GM21526 (cell line): ENCODE measurements at regions not wholly inside any gene's neighbourhood (a gene's known extent, or its start where the extent isn't known, plus 50 kb on each side); places are given as distances from the start of the nearest gene placed in this dataset.
"Not testable (repeated sequence)": the region's sequence is repeated elsewhere in the genome, so short reads cannot be mapped to it uniquely, and the experiment has no call there.

Experiments
- ATAC-seq: cut with Tn5 transposase; IDR thresholded peaks from one replicate; pipeline ENCODE4 v1.9.1; 2021; ENCODE audit warnings: moderate library complexity; ENCODE audit not compliant: unreplicated experiment, low FRiP score

DNA sequence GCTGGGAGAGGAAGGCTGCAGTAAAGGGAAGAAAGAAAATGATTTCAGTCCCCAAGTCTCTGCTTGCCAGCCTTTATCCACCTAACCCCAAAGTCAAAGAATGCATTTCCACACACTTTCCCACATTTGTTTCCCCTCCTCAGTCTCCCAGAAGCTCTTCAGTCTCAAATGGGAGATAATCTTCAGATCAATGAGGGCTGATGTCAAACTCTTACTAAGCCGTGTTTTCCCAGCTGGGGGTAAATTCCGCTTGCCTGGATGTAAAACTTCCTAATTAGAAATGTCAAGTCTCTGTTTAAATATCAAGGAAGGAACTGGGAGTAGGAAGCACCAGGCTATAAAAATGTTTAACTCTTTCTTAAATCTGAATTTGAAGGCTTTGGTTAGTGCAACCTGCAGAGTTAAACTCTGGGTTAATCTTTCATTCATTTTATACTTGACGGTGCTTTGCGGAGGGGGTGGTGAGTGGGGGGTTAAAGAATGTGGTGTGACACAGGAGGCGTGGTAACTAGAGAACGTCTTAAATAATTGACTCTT, 601.4 kb upstream of the ACTRT1 start:
- no peak for ATAC-seq

GRCh38 chrX:128650326-128650725, 598.1 kb upstream of the ACTRT1 start:
- no peak for ATAC-seq

DNA sequence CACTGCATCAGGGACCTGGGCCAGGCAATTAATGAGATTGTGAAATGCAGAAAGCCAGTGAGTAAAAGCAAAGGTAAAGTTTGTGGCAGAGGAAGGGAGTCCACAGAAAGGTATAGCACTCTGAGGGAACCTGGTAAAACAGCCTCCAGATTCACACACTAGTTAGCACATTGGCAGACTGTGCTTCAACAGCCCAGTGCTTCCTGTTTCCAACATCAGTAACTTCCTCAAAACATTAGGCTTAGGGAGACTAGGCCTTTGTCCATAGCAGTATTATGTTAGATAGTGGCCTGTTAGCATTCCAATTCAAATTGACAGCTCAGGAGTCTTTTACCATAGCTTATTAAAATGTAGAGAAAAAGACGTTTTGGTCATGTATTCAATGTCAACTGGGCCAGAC, 582.6 kb upstream of the ACTRT1 start:
- ATAC-seq, result no peak

DNA sequence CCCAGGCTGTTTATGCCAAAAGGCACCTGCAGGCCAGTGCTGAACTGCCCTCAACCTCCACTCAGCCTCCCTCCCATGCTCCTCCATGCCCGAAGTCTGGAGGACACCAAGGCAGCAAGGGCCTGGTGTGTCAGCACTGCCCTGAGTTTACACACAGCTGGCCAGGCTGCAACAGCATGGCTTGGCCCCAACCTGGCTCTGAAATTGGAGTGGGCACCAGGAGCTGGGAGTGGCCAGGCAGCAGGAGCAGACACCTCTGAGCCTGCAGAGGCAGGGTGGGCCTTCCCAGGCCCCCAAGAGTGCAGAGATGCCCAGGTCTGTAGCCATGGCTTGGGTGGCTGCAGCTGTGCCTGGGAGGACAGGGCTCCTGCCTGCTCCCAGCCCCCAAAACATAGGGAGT, 571.2 kb upstream of the ACTRT1 start:
- ATAC-seq, result no peak

DNA sequence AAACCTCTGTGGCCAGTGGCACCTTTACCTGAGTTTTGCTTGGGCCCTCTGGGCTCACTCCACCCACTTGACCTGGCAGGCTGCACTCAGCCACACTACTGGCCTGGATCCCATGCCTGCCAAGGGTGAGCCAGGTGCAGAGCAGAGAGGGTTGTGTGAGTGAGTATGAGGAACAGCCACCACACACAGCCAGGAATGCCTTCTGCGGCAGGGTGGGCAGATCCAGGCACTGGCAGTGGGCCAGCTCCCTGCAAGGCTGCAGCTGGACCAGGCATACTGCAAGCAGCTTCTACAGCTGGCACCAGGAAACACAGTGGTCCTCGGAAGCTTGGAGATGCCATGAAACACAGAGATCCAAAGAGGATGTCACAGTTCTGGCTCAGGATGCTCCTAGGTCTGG, 570.1 kb upstream of the ACTRT1 start:
- no peak for ATAC-seq

DNA sequence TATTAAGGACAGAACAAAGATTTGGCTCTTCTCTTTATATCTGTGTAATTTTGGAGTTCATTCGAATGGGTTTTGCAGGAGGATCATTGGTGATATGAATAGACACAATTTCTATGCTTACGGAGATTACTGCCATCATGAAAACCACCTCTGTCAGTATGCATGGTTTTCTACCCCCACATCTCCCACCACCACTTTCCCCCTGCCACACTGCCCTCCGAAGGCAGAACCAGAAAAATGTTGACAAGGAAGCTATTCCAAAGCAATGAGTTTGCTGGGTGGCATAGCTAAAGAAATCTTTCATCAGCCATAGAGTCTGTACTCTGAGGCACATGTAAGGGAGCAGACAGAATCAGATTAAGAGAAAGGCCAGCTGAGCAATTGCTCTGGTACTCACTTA, 567.3 kb upstream of the ACTRT1 start:
- ATAC-seq, result no peak

DNA sequence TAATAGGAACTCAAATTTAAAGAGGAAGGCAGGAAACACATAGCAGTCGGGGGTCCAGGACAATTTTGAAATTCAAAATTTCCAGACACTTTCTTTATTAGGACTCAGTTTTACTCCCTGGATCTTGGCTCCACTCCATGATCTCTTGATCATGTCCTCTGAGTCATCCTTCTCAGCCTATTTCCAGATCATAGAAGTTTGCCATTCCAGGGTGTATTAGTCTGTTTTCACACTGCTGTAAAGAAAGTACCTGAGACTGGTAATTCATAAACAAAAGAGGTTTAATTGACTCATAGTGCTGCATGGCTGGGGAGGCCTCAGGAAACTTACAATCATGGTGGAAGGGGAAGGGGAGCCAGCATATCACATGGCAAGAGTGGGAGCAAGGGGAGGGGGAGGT, 564.7 kb upstream of the ACTRT1 start:
- no peak for ATAC-seq

- not testable (repeated sequence) for ATAC-seq
Observed at GRCh38 chrX:128606817-128607216, 554.6 kb upstream of the ACTRT1 start.

- not testable (repeated sequence) for ATAC-seq
Observed at GRCh38 chrX:128606357-128606756, 554.2 kb upstream of the ACTRT1 start.

DNA sequence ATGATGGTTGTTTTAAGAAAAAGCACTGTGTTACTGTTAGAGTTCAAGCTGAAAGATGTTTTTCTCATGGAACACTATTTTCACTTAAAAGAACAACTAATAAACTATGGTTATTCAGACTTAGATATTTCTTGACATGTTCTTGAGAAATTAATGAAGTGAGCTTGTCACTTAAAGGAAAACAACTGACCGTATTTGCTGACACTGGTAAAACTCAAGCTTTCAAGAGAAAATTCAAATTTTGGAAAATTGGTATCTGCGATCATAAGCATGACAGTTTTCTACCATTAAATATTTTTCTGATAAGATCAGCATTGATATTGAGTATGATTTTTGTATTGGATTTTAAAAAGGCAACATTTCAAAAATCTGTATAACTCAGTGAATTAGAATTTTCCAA, 549.5 kb upstream of the ACTRT1 start:
- no peak for ATAC-seq

DNA sequence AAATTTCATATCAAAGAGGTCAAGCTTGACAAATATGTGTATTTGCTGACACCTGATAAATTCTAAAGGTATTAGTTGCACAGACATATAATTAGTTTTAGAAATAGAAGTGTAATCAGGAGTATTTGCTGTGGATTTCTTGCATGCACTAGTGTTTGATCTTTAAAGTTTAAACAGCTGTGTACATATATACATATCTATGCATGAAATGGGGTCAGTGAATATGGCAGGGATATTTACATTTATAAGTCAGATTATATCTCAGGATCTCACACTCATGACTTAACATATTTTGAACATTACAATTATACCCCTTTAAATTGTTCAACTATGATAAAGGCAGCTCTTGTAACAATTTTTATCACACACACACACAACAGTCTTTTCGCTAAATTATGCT, 547.4 kb upstream of the ACTRT1 start:
- ATAC-seq, result no peak

DNA sequence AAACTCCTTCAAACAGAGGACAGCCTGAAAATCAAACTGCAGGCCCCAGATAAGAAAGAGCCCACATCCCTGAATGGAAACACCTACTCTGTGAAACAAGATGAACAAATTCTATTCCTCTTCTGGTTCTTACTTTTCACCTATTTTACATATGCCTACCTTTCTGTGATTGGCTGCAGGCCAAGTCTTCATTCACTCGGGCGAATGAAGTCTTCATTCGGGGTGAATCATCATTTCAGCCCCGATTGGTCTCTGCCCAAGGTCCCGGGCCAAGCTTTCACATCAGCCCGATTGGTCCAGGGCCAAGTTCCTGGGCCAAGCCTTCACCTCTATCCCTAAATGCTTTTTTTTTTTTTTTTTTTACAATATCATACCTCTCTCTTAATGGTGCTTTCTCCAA, 529.8 kb upstream of the ACTRT1 start:
- ATAC-seq, result no peak

GRCh38 chrX:128581615-128582014, 529.4 kb upstream of the ACTRT1 start:
- no peak for ATAC-seq

DNA sequence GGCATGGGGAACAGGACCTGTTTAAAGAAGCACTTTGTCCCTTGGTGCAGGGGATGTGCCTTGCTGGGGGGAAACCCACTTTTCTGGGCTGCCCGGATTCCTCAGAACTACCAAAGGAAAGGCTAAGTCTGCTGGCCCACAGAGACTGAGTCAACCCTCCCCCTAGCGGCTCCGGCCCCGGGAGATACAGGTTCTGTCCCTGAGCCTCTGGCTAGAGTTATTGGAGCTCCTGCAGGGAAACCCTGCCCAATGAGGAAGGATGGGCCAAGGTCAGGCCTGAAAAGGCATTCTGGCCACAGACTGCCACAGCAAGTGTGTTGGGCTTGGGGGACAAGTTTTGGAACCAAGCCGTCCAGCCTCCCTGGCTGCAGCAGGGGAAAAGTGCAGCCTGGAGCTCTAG, 490.9 kb upstream of the ACTRT1 start:
- no peak for ATAC-seq

DNA sequence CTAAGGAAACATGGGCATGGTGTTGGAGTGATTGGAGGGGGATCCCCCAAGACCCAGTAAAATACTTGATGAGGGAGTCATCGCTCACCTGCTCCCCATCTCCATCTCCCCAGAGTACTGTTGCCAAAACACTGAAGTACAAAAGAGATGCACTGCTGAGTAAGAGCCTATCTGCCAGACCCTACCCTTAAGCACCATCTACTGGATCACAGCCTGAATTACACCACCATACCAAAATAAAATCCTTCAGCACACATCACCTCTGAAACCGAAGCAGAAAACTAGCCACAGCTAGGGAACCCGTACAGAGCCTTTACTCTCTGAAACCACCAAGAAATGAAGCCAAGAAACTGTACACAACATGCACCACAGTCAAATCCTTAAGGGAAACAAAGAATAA, 466.3 kb upstream of the ACTRT1 start:
- peak; percentile 74 for ATAC-seq

- ATAC-seq, result no peak
Observed at GRCh38 chrX:128517691-128518090, 465.5 kb upstream of the ACTRT1 start.

DNA sequence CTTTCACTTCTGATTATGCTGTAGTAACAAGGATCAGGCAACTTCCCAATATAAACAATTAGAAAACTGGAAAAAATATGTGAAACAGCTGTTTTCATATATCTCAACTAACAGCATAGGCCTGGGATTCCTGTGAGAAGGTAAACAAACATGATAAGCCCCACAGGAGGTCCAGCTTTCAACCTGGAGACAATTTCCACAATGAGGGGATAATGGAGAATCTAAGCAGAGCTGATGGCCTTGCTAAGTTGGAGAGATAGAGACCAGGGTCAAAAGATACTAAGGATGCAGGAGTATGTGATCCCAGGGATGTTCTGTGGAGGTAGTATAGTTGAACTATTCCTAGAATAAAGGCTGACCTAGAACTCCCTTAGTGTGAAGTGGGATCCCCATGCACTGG, 452.3 kb upstream of the ACTRT1 start:
- no peak for ATAC-seq

DNA sequence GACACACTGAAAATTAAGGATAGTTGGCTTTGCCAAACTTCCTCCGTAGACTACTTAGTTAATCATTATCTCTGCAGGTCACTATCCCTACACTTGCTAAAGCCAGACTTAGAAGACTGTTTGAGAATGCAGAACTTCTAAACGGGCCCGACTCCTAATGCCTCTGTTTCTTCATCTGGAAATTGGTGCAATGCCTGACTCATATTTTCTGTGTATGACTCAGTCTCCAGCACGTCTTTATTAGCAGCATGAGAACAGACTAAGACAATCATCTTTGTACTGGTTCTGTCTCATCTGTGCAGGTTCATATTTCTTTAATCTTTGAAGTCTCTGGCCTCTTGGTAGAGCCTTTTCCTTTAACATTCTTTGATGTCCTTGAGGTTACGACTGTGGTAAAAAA, 411.9 kb upstream of the ACTRT1 start:
- no peak for ATAC-seq

- ATAC-seq, result no peak
Observed at GRCh38 chrX:128460835-128461234, 408.6 kb upstream of the ACTRT1 start.

DNA sequence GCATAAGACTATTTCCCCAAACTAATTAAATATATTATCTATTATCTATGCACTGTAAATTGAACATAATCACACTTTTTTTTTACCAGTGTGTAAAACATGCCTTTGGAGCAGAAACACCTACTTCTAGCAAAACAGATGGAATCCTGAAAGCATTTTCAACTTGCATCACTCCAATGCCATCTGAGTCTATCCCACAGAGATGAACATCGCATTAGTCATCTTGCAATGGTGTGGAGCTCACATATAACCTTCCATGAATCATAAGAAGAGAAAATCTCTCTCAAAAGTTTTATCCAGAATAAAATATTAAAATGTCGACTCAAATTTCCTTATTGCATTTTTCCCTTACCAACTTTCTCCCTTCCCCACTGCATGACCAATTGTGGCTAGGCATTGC, 406.7 kb upstream of the ACTRT1 start:
- ATAC-seq, result no peak

DNA sequence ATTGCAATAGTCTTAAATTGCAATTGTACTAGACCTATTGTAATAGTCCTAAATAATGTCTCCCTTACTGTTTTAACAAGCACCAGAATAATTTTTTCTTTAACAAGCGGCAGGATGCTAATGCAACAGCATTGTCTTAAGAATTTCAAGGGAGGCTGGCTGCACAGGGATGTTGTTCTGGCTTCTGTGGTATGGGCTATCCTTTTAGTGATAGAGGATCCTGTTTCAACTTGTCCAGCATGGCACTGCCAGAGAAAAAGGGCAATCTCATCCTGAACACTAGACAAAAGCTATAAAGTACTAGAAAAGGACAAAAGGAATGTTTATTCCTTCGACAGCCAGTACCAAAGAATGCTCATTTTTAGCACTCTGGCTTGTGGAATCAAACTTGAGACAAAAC, 405.5 kb upstream of the ACTRT1 start:
- no peak for ATAC-seq

- ATAC-seq, result no peak
Observed at GRCh38 chrX:128439159-128439558, 387.0 kb upstream of the ACTRT1 start.

- ATAC-seq, result no peak
Observed at GRCh38 chrX:128438082-128438481, 385.9 kb upstream of the ACTRT1 start.
